ENCODE measurements at regions not wholly inside any gene's neighbourhood (a gene's known extent, or its start where the extent isn't known, plus 50 kb on each side); places are given as distances from the start of the nearest gene placed in this dataset.

DNA sequence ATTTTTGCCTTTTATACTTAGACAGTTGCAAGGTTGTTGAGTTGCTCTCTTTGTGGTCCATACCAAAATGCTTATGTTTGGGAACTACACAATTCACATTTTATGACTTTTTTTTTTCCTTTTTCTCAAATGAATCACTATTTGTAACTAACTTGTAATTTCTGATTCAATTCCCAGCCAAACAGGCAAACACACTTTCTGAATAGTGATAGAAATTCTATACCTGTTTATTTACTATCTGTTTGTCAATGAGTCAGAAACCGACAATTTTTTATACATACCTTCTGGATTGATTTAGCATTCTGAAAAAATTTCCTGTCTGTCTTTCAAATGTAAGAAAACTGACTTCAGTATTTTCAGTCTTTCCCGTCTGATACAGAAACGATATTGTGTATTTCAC, 69.1 kb downstream of the MBL2 start:
- no peak for DNase-seq (ENCODE audit: low spot score)

DNA sequence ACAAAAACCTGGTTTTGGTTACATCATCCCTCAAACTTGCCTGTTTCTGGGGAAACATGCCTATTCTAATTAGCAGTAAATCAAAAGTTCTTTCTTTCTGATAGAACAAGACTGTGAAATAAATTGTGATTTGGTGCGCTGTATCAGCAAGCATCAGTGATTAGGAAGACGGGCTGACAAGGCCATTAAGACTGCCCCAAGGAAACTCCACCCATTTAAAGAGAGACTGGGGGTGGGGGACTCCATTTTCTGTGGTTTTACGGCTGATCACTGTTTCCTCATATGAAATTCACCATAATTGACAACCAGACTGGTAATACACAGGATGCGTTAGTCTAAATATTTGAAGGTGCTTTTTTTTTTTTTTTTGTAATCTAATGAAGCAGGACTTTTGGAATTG, 68.7 kb downstream of the MBL2 start:
- DNase-seq (ENCODE audit: low spot score), result no peak

- DNase-seq (ENCODE audit: low spot score), result no peak
Observed at GRCh38 chr10:52706332-52707070, 66.1 kb downstream of the MBL2 start.
